GM18951 (cell line): ENCODE measurements at regions not wholly inside any gene's neighbourhood (a gene's known extent, or its start where the extent isn't known, plus 50 kb on each side); places are given as distances from the start of the nearest gene placed in this dataset.

ENCODE experiments used
- POLR2A ChIP-seq: IDR thresholded peaks from 4 replicates; pipeline ENCODE4 v1.6.1; 2011; ENCODE audit warnings: mild to moderate bottlenecking; ENCODE audit not compliant: insufficient read length, insufficient read depth; ENCODE audit errors: extremely low read depth
- in situ Hi-C: fragments of 300-500 bp; cut with MboI; formaldehyde crosslinking; loops from one replicate; pipeline ENCODE4 v1.12.0; 2022; ENCODE audit warnings: low sequenced_read_pairs, mixed read lengths, inconsistent platforms; ENCODE audit not compliant: unreplicated experiment

DNA sequence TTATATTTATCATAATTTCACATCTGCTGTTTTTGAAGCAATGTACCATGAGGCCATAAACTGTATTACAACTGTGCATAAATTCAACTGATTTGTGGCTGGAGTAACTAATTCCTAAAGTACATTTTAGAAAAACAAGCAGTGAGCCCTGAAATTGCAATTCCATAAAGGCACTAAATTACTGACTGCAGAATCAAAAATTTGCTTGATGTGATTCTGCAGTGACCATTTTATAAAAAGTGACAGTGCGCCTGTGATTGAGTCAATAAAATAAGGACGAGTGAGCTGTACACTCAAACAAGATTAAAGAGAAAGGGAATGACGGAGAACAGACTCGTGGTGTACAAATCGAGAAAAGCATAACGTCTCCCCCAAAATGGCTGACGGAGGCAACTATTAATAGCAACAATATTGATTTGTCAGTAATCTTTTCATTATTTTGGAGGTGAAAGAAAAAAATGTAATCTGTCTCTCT is 121.4 kb upstream of the MEIS2 start:
- in situ Hi-C loops, result no loop called here
- no peak for TF ChIP-seq POLR2A

DNA sequence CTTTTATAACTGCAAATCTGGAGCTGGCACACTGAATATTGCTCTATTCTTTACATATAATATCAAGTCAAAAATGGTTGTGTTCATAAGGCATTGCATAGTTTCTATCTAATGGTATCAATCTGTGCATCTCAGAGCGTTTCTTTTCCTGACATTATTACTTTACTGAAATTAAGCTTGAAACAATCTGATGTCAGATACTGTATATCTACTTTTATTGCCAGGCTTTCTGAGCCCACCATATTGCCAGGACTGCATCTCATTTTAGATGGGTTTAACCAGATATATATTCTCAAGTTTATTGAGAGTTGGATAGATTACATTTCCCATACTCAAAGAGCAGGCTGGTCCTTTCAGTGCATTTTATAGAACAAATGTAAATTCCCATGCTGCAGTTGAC is 122.7 kb upstream of the MEIS2 start:
- in situ Hi-C loops, result no loop called here

DNA sequence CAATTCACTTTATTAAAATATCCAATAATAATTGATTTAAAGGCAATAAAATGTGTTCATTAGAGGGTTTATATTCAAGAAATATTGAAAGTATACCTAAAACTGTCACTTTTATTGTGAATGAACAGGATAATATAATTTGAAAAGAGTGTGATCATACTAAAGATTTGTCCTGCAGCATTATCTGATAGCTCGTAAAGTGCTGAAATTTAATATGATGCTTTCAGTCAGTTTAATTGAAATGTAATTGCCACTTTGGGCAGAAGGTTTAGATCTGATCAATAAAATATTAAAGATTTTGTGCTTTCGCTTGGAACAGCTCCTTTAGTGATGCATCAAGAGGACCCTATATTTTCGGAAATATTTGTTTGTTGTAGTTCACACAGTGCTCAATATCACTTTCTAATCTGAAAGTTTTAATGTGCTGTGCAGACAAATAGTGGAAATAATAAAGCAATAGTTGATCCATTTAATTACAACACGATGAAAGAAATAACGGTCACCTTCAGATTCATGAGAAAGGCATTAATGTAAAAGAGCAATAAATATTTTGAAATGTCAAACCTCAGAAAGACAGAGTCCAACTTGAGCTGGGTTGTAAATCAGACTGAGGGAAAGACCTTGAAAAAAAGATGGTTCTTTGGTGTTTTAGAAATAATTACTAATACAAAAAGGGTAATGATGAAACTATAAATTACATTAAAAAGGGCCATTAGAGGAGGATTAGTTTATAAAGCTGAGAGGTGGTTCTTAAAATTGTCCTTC is 129.7 kb upstream of the MEIS2 start:
- TF ChIP-seq POLR2A, result no peak
- in situ Hi-C loops, result no loop called here

More for the DNA sequence above, 122.7 kb upstream of the MEIS2 start:
- no peak for TF ChIP-seq POLR2A

DNA sequence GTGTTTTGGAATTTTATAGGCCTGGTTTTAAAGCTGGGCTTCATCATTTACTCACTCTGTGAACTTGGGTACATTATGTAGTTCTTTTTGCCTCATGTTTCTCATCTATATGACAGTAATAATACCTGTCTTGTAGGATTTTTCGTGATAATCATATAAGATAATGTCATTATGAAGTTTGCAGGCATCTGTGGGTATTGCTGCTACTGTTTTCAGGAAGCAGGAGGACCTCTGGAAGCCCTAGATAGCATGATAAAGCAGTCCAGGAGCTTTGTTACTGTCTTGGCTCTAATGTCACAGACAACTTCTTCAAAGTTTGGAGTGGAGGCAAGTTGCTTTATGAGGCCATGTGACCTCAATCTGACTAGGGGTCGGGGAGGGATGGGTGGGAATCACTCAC is 145.0 kb upstream of the MEIS2 start:
- in situ Hi-C loops, result no loop called here
- no peak for TF ChIP-seq POLR2A

DNA sequence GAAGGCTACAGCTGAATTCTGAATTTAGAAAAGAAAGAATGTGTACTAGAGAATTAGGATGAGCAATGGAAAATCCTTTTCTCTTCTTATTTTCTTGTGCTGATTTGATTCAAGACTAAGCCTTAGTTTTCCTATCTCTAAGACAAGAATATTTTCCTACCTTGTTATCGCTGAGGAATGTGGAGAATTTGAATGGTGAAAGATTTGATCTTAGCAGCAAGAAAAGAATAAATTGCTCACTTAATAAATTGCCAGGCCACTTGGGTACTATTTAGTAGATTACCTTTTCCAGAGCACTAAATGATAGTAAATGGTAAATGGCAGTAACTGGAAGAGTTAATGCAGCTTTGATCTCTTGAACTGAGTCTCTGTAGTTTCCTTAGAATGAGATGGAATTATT is 145.7 kb upstream of the MEIS2 start:
- no peak for TF ChIP-seq POLR2A
- in situ Hi-C loops, result no loop called here

DNA sequence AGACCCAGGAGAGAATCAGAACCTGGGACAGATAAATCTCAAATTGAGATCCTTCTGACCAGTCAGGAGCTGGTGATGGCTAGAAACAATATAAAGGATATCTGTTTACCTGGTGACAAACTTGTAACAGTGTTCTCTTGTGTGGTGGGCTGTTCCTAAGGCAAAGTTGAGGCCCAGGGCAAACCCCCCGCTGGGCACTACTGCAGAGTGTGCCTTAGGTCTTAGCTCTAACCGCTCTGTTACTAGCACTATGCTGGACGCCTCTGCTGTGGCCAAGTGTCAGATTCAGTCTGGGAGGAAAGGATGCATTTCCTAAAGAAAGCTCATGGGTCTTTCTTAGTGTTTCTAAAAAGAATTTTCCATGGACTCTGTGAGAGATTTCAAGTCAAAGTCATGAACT is 146.5 kb upstream of the MEIS2 start:
- in situ Hi-C loops, result no loop called here
- TF ChIP-seq POLR2A, result no peak

DNA sequence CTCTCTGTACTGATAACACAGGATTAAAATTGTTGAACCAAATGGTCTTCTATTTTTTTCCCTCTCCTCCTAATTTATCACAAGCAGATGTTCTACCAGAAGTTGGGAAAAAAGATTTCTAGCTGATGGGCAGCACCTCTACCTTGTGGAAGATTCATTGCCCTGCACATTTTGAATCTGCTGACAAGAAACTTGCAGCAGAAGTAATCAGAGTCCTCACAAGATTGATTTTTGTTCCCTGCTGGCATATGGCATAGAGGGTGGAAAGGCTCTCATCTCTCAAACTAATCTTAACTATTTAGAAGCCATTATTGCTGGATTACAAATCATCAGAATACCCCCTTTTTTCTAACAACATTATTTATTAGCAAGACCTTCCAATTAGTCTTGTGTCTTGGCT is 148.9 kb upstream of the MEIS2 start:
- TF ChIP-seq POLR2A, result no peak
- in situ Hi-C loops, result no loop called here

DNA sequence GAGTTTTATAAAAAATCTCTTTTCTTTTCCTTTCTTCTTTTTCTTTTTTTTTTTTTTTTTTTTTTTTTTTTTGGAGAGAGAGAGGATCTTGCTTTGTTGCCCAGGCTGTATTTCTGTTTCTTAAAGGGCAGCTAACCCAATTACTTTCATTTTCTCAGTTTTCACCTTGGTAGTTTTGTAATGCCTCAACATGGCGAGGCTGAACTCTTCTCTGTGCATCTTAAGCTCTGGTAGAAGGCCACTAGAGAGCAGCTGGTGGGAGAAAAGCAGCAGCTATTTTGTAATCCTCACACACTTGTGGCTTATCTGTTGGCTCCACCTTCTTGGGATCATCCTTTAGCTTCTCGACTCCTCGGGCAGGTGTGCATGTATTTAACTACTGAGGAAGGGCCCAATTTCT is 152.2 kb upstream of the MEIS2 start:
- in situ Hi-C loops, result no loop called here
- no peak for TF ChIP-seq POLR2A

DNA sequence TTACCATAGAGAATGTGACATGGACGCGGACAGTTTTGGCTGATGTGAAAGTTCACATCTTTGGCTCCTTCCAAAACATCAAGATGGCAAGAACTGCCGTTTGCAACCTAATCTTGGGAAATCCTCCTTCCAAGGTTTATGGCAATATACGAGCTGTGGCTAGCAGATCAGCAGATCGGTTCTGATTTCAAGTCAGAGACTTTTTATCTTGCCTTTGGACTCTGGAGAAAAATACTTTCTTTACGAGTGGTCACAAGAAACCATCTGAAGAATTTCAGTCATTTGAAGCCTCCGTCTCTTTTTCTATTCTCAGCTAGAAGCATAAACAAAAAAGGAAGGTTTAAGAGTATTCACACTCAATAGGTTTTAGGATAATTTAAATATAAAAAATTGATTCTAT is 153.5 kb upstream of the MEIS2 start:
- no peak for TF ChIP-seq POLR2A

DNA sequence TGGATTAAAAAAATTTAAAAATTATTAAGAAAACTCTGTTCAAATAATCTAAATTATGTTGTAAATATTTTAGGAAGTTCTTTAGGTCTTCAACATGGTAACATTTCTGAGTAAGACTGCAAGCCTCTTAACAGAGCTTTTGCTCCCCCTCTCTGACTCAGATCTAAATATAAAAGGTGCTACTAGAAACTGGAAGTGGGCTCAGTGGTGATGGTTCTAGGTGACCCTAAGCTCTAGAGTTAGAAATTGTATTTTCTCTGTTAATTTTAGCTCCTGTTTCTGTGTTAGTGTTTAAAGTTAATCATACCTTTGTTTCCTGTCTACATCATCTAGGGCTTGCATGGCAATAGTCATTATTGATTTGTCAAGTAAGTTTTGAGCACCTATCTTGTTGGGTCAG is 159.9 kb upstream of the MEIS2 start:
- TF ChIP-seq POLR2A, result no peak
- in situ Hi-C loops, result no loop called here

More for the DNA sequence above, 153.5 kb upstream of the MEIS2 start:
- in situ Hi-C loops, result no loop called here

DNA sequence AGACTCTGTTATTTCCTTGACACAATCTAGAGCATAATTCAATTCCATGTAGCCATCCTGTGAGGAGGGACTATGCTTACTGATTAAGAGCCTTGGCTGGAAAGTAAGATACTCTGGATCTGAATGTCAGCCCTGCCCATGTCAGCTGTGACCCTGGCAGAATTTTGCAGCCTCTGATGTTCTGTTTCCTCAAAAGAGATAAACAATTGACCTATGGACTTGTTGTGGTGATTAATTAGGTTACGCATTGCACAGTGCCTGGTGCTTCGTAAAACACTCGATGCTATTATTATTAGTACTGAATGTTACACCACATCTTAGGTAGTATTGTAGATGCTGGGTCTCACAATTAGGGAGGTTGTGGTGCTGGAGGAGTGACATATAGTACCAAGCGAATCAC is 161.3 kb upstream of the MEIS2 start:
- TF ChIP-seq POLR2A, result no peak
- in situ Hi-C loops, result no loop called here

DNA sequence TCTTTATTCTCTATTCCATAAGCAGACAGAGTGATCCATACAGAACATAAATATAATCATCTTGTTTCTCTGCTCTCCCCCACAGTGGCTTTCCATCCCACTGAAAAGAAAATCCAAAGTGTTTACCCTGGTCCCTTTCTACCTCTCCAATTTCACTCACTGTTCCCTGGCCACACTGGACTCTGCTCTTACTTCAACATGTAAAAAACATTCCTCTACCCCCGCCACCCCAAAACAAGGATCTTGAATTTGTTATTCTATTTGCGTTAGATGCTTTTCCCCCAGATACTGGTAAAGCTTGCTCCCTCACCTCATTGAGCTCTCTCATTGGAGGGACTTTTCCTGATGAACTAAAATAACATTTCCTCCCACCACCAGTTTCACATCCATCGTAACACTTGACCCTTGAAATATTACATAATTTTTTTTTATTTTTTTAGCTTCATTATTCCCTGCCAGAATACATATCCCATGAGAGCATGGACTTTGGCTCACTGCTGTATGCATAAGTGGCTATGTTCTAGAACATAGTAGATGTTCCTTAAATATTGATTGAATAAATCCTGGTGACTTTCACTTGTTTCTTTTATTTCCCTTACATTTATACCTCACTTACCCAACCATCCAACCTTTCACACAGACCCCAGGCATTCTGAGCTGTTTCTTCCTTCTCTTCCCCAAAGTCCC is 162.7 kb upstream of the MEIS2 start:
- no peak for TF ChIP-seq POLR2A
- in situ Hi-C loops, result no loop called here

DNA sequence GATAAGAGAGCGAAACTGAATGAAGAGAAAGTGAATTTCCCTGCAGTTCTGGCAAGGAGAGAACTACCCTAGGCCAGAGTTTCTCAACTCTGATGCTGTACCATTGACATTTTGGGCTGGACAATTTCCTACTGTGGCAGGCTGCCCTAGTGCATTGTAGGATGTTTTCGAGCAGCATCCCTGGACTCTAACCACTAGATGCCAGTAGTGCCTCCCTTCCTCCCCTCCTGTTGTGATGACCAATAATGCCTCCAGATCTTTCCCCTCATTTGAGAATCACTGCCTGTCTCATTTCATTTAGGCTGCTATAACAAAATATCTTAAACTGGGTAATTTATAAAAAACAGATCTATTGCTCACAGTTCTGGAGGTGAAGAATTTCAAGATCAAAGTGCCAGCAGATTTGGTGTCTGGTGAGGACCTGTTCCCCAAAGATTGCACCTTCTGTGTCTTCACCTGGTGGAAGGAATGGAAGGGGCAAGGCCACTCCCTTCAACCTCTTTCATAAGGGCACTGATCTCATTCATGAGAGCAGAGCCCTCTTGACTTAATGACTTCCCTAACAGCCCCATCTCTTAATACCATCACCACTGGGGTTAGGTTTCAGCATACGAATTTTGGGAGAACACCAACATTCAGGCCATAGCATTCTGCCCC is 188.9 kb upstream of the MEIS2 start:
- no peak for TF ChIP-seq POLR2A
- in situ Hi-C loops, result no loop called here

DNA sequence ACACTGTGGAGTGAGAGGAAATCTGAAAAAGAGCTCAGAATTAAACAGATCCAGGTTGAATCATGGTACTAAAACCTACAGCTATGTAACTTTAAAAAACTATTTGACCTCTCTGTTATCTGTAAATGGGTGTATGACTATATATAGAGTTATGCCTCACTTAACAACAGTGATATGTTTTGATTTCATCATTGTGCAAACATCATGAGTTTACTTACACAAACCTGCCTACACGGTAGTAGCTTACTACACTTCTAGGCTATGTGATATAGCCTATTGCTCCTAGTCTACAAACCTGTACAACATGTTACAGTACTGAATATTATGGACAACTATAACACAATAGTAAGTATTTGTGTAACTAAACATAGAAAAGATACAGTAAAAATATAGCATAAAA is 191.6 kb upstream of the MEIS2 start:
- in situ Hi-C loops, result no loop called here
- no peak for TF ChIP-seq POLR2A
